Activated CD4-positive, CD25-positive, alpha-beta regulatory T cell treated with anti-CD3 and anti-CD28 coated beads, Interleukin-2, amount 50 U/mL, for 72 hours (primary cell): ENCODE measurements at regions not wholly inside any gene's neighbourhood (a gene's known extent, or its start where the extent isn't known, plus 50 kb on each side); places are given as distances from the start of the nearest gene placed in this dataset.
"Not testable (repeated sequence)": the region's sequence is repeated elsewhere in the genome, so short reads cannot be mapped to it uniquely, and the experiment has no call there.

Experiments used
- DNase-seq: peaks from one replicate; pipeline ENCODE4 v3.0.0; 2021

GRCh38 chr6:113660819-113661218 lies 196.3 kb upstream of the MARCKS start:
- DNase-seq, result no peak

- no peak for DNase-seq
Observed at GRCh38 chr6:113662093-113662665, 195.0 kb upstream of the MARCKS start.

- no peak for DNase-seq
Observed at GRCh38 chr6:113662688-113663333, 194.3 kb upstream of the MARCKS start.

GRCh38 chr6:113664909-113665308 lies 192.2 kb upstream of the MARCKS start:
- no peak for DNase-seq

GRCh38 chr6:113668641-113669408 lies 188.3 kb upstream of the MARCKS start:
- DNase-seq, result no peak

GRCh38 chr6:113669606-113670005 lies 187.5 kb upstream of the MARCKS start:
- DNase-seq, result no peak

- no peak for DNase-seq
Observed at GRCh38 chr6:113671421-113671820, 185.7 kb upstream of the MARCKS start.

- DNase-seq, result no peak
Observed at GRCh38 chr6:113672491-113673149, 184.5 kb upstream of the MARCKS start.

- no peak for DNase-seq
Observed at GRCh38 chr6:113674075-113674474, 183.1 kb upstream of the MARCKS start.

GRCh38 chr6:113676057-113676456 lies 181.1 kb upstream of the MARCKS start:
- no peak for DNase-seq

- no peak for DNase-seq
Observed at GRCh38 chr6:113676968-113677367, 180.2 kb upstream of the MARCKS start.

- DNase-seq, result no peak
Observed at GRCh38 chr6:113679051-113679450, 178.1 kb upstream of the MARCKS start.

GRCh38 chr6:113680301-113680700 lies 176.8 kb upstream of the MARCKS start:
- DNase-seq, result no peak

- no peak for DNase-seq
Observed at GRCh38 chr6:113683968-113684367, 173.2 kb upstream of the MARCKS start.

- DNase-seq, result no peak
Observed at GRCh38 chr6:113684382-113684901, 172.7 kb upstream of the MARCKS start.

GRCh38 chr6:113686049-113686448 lies 171.1 kb upstream of the MARCKS start:
- DNase-seq, result no peak

- DNase-seq, result not testable (repeated sequence)
Observed at GRCh38 chr6:113689620-113690019, 167.5 kb upstream of the MARCKS start.

- DNase-seq, result no peak
Observed at GRCh38 chr6:113690281-113691259, 166.6 kb upstream of the MARCKS start.

GRCh38 chr6:113691260-113691656 lies 165.9 kb upstream of the MARCKS start:
- no peak for DNase-seq

- DNase-seq, result no peak
Observed at GRCh38 chr6:113693851-113694250, 163.3 kb upstream of the MARCKS start.

GRCh38 chr6:113694278-113695077 lies 162.7 kb upstream of the MARCKS start:
- no peak for DNase-seq
